Stimulated activated CD8-positive, alpha-beta memory T cell treated with anti-CD3 and anti-CD28 coated beads, Interleukin-15, amount 100 ng/mL, for 4 hours (primary cell): ENCODE measurements at regions not wholly inside any gene's neighbourhood (a gene's known extent, or its start where the extent isn't known, plus 50 kb on each side); places are given as distances from the start of the nearest gene placed in this dataset.

Source experiments
- DNase-seq, 2 donors: peaks; one replicate each; pipeline ENCODE4 v3.0.0-alpha.2; 2020; ENCODE audit warnings: low read depth in 2 of 2

DNA sequence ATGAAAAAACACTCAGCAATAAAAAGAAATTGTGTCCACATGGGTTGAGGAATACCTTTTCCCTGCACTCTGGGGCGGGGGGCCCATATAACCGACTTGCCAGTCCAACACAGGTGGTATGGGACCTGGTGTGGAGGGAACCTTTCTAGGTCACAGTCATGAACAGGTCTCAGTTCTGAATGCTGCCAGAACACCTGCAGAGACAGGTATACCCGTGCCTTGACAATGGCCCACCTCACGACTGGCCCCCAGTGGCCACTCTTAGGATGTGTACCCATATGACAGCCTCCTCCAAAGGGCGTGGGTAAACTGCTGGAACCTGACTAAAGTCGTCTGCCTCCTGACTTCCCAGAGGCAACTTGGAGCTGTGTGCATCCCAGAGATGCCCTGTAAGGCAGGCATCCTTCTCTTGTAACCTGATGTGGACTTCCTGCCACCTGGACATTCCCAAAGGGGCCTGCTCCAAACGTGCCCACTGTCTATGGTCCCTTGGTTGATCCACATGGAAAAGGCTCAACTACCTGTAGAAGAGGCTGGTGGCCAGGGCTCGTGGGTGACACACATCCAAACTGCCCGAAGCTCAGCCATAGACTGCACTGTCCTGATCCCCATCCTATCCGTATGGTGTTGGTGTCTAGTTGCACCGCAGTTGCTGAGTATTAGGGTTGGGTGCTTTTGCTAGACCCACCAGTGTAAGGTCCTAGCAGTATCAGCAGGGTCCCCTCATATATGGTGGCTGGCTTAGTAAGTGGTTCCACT, 859.3 kb downstream of the BRD1 start:
- DNase-seq = no peak

DNA sequence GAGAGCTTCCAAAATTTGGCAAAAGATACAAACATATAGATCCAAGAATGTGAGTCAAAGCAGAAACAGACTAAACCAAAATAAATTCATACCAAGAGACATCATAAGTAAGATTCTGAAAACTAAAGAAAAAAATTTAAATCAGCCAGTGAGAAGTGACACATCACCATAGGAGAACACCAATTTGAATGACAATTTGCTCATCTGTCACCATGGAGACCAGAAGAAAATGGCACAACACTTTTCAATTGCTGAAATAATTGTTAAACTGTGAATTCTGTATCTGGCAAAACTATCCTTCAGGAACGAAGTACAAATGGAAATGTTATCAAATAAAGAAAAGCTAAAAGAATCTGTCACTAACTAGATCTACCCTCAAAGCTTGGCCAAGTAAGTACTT, 864.3 kb downstream of the BRD1 start:
- no peak for DNase-seq

DNA sequence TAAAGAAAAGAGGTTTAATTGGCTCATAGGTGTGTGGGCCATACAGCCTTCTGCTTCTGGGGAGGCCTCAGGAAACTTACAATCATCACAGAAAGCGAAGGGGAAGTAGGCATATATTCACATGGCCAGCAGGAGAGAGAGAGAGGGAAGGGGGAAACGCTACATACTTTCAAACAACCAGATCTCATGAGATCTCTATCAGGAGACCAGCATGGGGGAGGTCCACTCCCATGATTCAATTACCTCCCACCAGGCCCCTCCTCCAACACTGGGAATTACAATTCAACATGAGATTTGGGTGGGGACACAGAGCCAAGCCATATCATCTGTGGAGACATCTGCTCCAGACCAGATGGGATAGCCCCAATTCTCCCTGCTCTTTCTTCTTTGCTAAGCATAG, 866.0 kb downstream of the BRD1 start:
- DNase-seq = no peak

DNA sequence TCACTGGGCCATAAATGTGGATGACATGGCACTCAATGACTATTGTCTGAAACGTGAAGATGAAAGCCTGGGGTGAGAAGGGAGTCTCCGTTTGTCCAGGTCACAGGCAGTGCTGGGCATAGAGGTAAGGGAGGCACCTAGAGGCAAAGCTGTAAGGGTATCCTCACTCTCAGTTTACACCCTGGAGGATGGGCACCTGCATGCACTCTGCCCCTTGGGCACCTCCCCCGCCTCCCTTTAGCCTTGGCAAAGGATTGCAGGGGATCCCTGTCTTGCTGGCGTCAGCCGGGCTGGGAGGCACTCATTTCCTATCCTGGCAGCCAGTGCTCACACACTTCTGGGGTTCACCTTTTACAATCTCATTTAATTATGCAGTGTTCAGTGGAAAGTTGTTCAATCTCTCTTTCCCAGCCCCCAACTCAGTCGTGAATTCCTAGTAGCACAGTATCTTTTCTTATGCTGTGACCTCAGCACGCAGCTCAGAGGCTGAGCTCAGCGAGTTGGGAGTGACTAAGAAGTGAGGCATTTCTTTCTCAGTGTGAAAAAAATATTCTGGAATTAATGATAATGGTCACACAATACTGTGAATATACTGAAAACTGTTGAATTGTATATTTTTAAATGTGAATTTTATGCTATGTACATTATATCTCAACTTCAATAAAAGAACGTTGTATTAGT, 866.6 kb downstream of the BRD1 start:
- no peak for DNase-seq

DNA sequence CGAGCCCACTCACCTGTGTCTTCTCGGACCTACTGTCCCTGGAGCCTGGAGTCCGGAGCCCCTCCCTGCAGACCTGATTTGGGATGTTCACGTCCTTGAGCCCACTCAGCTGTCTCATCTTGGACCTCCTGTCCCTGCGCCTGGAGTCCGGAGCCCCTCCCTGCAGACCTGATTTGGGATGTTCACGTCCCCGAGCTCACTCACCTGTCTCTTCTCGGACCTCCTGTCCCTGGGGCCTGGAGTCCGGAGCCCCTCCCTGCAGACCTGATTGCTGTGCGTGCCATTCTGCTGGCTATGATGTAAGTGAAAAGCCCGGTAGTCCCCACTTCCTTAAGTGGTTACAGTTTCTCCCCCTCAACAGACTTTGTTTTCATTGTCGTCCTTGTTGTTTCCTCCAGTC, 867.1 kb downstream of the BRD1 start:
- no peak for DNase-seq

DNA sequence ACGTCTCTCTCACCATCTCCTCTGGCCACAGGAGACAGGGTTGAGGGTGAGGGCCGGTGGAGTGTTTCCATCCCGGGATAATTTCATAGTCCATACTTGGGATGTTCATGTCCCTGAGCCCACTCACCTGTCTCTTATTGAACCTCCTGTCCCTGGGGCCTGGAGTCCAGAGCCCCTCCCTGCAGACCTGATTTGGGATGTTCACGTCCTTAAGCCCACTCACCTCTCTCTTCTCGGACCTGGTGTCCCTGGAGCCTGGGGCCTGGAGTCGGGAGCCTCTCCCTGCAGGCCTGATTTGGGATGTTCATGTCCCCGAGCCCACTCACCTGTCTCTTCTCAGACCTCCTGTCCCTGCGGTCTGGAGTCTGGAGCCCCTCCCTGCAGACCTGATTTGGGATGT, 868.2 kb downstream of the BRD1 start:
- DNase-seq = no peak

DNA sequence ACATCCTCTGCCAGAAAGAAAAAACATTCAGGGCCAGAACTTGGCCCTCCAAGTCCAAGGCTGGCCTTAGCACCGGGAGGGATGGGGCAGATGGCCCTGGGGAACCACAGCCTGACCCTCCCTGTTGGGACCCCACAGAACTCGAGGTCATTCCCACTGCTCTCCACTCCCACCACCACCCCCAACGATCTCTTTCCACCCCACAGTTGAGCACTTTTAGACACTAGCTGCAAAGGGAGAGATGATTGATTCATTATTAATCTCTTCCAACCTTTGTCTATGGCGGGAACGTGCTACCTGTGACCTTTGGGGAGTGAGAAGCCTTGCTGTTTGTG, 869.7 kb downstream of the BRD1 start:
- no peak for DNase-seq

DNA sequence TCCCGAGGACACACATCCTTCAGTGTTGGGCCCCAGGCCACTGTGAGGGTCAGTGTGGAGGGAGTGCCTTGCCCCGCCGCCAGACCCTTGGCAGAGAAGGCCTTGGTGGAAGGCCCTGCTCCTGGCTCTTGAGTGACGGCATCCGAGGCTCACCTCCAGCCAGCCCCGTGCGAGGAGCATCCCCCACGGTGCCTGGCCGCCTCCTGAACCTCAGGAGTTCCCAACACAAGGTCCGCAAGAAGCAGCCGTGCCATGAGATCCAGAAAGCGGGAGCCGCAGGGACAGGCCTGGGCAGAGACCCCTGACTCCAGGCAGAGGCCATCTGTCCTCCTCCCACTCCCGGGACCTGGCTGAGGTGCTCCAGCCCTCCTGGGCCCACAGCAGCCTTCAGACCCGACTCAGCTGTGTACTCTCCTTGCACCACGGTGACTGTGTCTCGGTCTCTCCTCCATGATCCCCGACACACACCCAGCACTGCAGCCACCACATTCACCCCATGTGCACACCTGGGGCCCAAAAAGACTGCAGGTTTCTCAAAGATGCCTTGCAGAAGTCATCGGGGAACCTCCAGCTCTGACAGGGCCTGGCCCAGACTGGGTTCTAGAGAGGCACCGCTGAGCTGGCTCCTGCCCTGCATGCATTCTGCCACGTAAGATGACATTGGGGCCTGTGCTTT, 870.2 kb downstream of the BRD1 start:
- no peak for DNase-seq

DNA sequence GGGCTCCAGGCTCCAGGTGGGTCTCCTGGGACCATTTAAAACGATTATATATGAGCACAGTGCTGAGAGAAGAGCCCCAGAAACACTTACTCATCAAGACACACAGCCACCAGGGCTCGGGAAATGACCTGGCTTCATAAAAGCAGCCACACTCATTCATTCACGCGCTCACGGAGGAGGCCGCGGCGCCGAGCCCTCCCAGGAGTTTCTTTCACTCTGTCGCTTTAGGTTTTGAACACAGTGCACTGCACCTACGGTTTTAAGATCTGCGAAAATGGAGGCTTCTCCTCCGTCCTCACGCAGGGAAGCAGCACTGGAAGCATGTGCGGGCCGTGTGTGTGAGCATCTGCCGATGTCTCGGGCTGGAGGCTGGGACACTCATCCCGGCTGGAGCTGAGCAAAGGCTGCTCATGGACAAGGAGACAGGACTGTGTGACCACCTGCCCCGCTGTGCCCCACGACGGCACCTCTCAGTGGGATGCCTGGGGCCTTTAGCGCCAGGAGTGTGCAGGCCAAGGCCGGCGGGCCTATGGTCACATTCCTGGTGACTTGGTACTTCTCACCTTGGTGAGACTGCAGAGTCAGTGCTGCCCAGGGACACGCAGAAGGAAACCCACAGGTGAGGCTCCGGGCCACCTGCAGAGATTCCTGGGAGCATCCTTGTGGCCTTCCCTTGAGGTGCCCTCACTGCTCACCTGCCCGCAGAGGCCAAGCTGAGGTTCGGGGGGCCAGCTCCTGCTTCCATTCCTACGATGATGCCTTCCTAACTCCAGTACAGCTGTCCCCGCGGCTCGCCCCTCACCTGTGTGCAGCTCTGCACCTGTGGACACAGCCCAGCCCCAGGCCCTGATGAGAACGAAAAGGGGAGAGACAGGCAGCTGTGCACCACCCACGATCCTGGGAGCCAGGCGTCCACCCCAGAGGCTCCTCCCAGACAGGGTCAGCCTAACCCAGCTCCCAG, 872.0 kb downstream of the BRD1 start:
- DNase-seq = no peak

DNA sequence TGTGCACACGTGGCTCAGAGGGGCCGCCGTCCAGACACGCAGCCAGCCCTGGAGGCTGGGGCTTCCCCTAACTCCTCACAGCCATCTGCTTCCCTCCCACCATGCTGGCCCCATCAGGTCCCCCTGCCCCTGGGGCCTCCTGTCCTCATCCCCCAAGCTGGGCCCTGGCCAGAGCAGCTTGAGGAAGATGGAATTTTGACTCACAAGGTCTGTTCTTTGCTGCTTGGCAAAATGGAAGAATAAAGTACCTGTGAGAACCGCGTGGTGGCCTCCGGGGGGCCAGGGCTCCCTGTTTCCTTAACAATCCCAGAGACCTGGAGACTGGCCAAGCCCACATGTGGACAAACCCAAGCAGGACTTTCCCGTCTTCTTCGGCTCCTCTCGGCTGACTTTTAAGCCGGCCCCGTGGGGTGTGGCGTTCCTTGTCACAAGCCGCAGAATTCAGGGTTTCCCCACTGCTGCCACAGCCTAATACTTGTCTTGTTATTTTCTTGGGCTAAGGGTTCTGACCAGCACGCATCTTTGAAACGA, 872.8 kb downstream of the BRD1 start:
- DNase-seq = no peak

DNA sequence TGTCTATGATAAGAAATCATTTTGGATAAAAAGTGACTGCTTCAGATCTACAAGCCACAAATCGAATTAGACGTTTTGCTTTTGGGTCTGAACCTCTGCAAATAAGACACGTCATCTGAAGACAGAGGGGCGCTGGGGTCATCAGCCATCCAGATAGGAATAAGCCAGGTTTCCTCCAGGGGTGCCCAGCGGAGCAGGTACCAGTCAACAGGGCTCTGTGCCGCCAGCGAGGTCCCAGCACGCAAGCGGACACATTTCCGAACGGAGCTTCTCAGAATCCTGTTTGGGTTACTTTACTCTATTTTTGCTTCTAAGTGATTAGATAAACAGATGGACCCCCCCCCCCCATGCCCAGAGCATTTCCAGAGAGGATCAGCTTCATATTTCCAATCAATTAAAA, 873.8 kb downstream of the BRD1 start:
- DNase-seq = no peak

DNA sequence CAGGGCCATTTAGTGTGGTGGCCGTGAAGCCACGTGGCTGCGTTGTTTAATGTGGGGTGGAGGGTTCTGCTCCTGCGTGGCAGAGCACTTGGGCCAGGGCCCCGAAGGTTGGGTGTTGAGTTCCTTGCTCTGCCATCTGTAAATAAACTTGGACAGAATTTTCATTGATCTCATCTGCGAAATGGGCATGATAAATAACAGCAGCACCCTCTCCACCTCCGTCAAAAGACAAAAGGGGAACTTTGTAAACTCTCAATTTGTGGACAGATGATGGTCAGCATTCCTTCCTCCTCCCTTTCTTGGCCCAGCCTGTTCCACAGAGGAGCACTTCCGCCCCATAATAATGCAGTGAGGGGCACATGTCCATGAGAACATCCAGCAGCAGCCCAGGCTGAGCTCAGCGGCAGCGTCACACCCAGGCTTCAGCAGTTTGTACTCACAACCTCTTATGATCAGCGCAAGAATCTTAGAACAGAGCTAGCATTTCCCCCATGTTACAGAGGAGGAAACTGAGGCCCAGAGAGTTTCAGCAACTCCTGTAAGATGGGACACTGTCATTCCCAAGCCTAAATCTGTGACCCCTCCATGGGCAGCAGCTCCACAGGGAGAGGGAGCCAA, 874.5 kb downstream of the BRD1 start:
- no peak for DNase-seq

DNA sequence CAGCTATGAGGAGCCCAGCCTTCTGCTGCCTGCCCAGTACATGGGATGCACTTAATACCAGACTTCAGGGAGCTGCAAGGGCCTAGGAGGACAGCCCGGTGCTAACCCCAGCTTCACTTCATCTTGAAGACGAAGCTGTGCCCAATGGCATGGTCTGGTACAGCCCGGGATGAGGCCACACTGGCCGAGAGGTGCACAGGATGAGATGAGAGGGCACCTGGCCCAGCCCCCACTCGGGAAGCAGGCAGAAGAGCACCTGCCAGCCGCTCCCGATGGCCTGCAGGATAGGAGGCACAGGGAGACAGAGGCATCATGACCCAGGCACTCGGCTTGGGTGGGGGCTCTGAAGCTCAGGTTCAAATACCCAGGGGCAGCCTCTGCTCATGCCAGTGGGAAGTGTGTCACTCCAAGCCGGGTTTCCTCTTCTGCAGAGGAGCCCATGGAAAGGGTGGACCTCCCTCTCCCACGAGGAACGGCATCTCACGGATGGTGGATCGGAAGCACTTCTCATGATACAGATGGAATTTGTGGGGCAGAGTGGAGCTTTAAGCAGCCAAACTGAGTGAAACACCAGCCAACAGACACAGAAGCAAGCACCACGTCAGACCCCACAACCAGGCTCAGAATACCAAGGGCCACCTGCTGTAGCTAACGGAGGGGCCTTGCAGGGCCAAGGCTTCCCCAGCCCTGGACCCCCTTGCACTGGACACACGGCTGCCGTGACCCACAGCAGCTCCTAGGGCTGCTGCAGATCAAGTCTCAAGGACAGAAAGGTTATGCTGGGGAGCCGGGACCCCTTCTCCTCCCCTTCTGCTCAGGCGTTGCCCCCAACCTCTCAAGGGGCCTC, 875.2 kb downstream of the BRD1 start:
- DNase-seq = no peak

DNA sequence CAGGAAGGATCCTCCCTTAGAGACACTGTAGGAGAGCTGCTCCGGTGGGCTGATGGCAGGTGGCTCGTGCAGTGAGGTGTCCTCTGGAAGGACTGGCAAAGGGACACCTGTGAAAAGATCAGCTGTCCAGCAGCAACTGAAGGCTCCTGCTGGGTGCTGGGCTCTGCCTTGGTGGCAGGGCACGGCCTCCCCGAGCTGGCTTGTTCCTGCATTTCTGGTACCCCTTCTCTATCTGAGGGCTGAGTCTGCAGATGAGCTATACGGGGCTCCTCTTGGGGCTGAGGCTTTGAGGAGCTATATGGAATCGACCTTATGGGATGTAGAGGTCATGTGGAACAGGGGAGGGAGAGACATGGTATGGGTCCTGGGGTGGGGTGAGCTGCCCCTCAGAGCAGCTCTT, 875.8 kb downstream of the BRD1 start:
- no peak for DNase-seq

DNA sequence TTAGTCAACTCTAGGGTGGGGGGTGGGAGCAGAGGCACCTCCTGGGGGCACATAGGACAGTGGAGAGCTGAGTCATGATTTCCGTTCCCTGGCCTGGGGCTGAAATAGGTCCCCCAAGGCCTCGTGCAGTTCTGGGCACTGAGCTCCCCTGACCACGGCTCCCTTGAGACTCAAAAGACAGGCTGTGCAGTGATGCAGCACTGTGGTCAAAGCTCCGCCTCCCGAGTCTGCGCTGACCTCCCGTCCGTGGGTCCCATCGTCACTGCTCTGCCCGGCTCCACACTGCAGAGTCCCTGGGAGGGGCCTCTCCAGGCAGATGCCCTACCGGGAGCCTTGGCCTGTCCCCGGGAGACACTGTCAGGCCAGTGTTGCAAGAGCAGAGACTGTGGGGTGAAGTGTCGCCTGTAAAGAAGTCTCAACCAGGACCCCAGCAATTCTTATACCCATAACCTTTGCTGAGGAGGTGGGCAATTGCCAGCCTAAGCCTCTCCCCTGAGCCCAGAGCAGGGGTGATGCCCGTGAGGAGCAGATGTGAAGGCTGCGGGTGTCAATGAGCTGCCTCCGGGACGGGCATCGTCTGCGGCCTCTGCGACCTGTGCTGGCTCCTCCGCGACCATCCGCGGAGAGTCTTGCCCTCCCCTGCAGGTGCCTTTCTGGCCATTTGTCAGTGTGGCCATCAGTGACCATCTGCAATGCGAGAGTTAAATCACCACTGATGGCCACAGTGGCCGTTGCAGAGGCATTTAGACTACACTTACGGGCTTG, 877.3 kb downstream of the BRD1 start:
- no peak for DNase-seq

DNA sequence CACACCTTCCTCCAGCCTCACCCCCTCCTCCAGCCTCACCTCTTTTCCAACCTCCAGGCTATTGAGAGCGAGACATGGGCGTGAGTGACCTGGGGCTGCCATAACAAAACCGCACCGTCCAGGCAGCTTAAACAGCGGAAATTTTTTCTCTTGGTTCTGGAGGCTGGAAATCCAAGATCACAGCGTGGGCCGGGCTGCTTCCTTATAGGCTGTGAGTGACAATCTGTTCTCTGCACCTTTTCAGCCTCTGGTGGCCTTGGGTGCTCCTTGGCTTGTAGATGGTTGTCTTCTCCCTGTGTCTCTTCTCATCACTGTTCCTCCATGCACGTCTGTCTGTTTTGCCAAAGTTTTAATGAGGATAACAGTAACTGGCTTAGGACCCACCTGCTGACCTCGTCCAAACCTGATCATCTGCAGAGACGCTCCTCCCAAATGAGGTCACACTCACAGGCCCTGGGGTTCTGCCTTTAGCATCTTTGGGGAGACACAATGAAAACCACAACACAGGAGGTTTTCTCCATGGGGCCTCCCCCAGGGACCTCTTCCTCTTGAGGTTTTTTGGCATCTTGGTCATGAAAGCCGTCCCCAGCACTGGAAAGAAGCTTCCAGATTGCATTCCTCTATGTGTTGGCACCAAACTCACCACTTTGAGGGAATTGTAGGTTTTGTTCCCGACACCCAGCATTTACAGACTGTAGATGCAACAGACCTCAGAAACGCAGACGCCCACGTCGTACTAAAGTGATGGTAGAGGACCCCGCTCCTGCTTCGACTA, 878.1 kb downstream of the BRD1 start:
- DNase-seq = no peak

DNA sequence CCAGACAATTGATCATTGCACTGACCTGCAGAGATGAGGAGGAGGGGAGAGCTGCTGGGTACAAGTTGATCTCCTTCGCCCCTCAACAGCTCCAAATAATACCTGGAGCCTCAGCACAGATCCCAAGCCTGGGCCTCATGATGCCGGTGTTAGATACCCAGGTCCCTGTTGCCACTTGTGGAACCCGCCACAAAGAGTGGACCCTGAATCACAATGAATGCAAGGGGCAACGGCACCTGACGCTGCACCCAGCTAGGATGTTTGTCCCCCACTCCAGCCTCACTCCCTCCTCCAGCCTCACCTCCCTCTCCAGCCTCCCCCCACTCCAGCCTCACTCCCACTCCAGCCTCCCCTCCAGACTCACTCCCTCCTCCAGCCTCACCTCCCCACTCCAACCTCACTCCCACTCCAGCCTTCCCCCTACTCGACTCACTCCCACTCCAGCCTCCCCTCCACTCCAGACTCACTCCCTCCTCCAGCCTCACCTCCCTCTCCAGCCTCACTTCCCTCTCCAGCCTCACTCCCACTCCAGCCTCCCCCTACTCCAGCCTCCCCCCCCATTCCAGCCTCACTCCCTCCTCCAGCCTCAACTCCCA, 879.0 kb downstream of the BRD1 start:
- no peak for DNase-seq

DNA sequence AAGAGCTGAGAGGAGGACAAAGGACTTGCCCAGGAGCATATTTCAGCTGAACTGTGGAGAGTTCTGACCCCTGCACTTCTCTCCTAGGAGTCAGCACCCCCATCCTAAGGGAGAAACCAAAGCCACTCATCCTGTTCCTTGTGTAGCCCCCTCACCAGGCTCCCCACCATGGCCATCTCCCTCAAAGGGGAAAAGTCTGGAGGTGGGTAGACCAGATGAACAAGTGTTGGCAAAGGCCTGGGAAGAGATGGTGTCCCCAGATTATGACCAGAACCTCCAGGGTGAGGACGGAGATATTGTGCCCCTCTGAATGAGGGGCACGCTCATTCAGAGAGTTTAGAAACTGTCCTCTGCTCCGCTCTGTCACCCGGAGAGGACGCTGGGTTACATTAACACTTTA, 880.0 kb downstream of the BRD1 start:
- no peak for DNase-seq
